ENCODE measurements at regions not wholly inside any gene's neighbourhood (a gene's known extent, or its start where the extent isn't known, plus 50 kb on each side); places are given as distances from the start of the nearest gene placed in this dataset.

DNA sequence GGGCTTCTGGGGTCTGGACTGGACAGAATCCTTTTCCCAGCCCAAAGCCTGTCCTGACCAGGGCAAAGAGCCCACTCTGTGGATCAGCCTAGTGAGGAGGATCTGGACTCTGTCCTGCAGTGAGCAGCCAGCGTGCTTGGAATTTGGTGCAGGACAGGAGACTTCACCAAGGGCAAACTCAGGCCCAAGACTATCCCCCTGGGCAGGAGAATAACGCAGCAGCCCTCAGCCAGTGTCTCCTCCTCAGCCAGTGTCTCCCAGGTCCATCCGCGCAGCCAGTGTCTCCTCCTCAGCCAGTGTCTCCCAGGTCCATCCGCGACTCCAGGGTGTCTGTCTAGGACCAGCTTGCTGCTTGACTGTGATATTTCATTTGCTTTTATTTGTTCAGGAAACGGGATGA lies 1334.0 kb downstream of the TBC1D22A start:
- DNase-seq: no peak

- no peak for DNase-seq
Measured at GRCh38 chr22:48093981-48094380, 1331.5 kb downstream of the TBC1D22A start.

DNA sequence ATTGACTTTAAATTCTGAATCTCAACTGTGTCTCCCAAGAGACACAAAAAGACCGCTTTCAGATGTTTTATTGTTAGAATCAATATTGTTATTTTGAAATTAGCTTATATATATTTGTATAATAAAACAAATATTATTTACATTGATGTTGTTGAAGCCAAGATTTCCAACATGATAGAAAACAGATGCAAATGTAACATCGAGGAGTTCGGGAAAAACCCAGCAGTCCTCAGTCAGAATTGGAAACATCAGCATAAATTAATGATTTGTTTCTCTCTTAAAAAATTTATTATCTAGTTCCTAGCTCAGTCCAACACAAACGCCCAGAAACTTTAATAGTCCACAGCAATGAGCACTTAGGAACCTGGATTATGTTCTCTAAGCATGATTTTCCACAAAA lies 1330.4 kb downstream of the TBC1D22A start:
- no peak for DNase-seq

- no peak for DNase-seq
Measured at GRCh38 chr22:48091656-48092223, 1329.3 kb downstream of the TBC1D22A start.

GRCh38 chr22:48091060-48091650 lies 1328.7 kb downstream of the TBC1D22A start:
- DNase-seq: no peak

GRCh38 chr22:48090332-48090672 lies 1327.9 kb downstream of the TBC1D22A start:
- no peak for DNase-seq

- DNase-seq: no peak
Measured at GRCh38 chr22:48089601-48090331, 1327.3 kb downstream of the TBC1D22A start.

GRCh38 chr22:48088926-48089536 lies 1326.6 kb downstream of the TBC1D22A start:
- DNase-seq: no peak

DNA sequence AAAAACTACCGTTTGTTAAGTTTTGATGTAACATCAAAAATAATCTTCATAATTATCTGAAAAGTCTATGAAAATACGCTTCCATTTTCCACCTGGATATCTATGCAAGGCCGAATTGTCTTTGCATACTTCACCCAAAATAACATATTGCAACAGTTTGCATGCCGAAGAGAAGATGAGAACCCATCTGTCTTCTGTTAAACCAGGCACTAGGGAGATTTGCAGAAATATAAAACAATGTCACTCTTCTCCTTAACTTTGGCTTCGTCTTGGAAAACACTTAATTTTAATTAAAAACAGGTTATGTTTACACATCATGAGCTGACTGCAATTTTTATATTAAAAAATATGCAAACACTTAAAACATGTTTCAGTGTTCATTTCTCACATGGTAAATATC lies 1325.8 kb downstream of the TBC1D22A start:
- no peak for DNase-seq

- DNase-seq: no peak
Measured at GRCh38 chr22:48085901-48086645, 1323.6 kb downstream of the TBC1D22A start.

DNA sequence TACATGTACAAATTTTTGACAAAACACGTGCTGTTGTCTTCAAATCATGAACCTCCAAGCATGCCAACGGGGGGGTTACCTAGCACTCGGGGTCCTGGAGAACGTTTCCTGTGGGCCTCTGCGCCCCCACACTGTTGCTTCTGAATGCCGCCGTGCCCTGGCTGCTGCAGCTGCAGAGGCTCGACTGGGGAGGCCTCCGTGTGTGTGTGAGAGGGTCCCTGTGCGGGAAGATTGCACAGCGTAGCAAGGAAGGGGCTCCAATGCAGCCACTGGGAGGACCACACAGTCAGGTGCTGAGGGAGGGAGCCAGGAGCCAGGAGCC lies 1322.2 kb downstream of the TBC1D22A start:
- DNase-seq: no peak

DNA sequence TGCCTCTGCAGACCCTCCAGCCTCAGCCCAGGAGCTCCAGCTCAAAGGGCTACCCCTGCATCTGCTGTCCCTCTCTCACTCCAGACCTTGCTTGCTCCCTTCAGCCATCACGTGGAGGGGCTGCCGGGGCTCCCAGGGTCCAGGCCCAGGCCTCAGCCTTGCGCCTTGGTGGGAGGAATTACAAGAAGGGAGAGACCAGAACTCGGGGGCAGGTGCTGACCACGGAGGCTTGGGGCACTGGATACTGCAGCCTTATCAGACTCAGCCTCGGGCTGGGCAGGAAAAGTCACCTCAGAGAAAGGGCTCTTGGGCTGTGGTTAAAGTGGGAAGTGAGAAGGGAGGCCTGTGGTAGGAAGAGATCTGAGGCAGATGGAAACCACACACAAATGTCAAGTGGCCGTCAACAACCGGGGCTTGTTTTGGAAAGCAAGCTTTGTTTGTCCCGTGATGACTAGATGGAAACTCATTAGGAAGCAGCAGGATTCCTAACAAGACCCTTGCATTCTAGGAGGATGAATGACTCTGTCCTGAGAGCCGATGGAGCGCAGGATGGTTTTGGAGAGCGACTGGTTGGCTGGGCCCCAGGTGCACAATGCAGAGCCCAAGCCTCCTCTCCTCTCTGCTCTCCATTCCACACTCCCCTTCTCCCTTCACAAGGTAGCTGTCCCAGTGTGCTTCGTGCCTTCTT lies 1321.7 kb downstream of the TBC1D22A start:
- DNase-seq: no peak

GRCh38 chr22:48083502-48083901 lies 1321.1 kb downstream of the TBC1D22A start:
- DNase-seq: no peak

- no peak for DNase-seq
Measured at GRCh38 chr22:48082284-48082683, 1319.8 kb downstream of the TBC1D22A start.

DNA sequence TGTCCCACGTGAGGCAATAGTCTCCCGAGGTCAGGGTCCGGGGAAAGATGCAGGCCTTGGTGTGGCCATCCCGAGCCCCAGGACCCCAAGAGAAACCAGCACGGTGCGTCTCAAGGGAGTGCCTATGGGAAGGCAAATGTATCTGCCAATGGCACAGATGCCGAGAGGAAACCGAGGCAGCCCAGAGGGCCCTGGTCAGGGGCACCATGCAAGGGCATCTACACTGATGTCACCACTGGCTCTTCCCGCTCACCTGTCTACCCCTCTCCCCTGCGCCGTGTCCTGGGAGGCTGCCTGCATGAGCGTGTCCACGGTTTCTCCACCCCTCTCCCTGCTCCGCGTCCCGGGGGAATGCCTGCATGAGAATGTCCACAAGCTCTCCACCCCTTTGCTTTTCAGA lies 1318.8 kb downstream of the TBC1D22A start:
- no peak for DNase-seq

DNA sequence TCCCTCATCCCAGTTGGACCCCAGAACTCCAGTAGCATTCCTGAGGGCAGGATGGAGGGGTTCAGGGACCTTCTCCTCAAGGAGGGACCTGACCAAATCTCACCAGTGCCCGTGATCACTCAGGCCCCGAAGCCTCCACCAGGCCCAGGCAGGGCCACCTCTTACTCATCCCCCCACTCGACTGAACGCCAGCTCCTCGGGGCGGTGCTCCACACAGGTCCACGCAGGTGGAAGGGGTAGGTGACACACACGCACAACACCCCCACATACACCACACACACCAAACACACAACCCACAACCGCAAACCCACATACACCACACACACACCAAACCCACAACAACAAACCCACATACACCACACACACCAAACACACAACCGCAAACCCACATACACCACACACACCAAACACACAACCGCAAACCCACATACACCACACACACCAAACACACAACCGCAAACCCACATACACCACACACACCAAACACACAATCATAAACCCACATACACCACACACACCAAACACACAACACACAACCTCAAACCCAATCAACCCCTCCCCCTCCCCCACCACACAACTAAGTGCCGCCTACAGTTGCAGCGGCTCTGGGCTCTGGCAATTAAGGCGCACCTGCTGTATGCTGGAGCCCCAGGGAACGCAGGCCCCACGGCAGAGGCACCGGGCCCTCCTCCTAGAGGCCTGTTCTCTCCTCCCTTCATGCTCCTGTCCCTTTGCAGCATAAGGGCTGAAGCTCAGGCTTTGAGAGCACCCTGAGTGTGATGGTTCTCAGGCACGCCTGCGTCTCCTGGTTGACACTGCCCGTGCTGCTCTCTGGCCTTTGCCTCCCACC lies 1318.1 kb downstream of the TBC1D22A start:
- no peak for DNase-seq

GRCh38 chr22:48079505-48080290 lies 1317.2 kb downstream of the TBC1D22A start:
- no peak for DNase-seq

GRCh38 chr22:48078825-48079224 lies 1316.4 kb downstream of the TBC1D22A start:
- DNase-seq: no peak

DNA sequence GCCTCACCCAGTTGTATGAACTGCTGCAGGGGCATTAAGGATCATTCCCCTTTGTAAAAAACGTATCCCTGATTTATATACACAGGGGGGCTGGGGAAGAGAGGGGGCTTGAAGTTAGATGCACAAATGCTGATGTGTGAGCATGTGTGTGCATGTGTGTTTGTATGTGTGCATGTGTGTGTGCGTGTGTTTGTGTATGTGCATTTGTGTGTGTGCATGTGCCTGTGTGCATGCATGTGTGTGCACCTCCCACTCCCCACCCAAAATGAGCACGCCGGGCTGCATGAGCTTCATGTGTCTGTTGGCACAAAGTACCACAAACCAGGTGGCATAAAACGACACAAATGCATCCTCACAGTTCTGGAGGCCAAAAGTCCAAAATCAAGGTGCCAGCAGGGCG lies 1315.2 kb downstream of the TBC1D22A start:
- no peak for DNase-seq

GRCh38 chr22:48076008-48076407 lies 1313.6 kb downstream of the TBC1D22A start:
- DNase-seq: no peak

GRCh38 chr22:48075604-48076003 lies 1313.2 kb downstream of the TBC1D22A start:
- DNase-seq: no peak

Measured in EL (cell line).